NCI-H748 (cell line): ENCODE measurements at regions not wholly inside any gene's neighbourhood (a gene's known extent, or its start where the extent isn't known, plus 50 kb on each side); places are given as distances from the start of the nearest gene placed in this dataset.

Experiments used
- DNase-seq: peaks from one replicate; lab custom pipeline; 2025; ENCODE audit not compliant: unreplicated experiment; lab: John Stamatoyannopoulos, UW

DNA sequence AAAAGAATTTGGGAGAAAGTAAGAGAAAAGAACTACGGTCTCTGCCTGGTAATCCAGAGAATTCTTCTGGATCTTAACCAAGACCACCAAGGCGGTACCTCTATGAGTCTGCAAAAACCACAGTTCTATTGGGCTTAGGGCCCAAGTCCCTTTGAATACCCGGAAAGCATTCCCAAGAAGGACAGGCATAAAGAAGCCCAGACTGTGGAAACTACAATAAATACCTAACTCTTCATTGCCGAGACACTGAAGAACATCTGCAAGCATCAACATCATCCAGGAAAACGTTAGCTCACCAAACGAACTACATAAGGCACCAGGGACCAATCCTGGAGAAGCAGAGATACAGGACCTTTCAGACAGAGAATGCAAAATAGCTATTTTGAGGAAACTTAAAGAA, 162.3 kb upstream of the TMC3 start:
- no peak for DNase-seq

GRCh38 chr15:81534124-81534523, 160.1 kb upstream of the TMC3 start:
- DNase-seq = no peak

- no peak for DNase-seq
These were observed 158.0 kb upstream of the TMC3 start for GRCh38 chr15:81532001-81532400.

GRCh38 chr15:81531109-81531592, 157.1 kb upstream of the TMC3 start:
- no peak for DNase-seq

DNA sequence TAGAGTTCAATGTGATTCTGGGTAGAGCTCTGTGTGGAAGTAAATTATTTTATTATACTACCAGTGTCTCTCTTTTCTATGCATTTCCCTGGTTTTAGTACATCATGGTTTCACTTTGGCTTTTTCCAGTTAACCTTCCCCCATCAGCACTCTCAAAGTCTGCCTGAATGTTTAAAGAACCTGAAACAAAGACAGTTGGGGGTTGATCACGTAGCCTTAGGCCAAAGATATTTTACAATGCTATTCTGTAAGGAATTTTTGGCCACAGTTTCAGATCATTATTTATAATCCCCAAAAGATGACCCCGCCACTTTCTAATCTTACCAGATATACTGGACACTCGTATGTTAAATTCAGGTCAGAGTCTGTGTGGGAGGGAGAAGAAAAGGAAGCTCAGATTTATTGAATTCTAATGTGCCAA, 156.3 kb upstream of the TMC3 start:
- no peak for DNase-seq

DNA sequence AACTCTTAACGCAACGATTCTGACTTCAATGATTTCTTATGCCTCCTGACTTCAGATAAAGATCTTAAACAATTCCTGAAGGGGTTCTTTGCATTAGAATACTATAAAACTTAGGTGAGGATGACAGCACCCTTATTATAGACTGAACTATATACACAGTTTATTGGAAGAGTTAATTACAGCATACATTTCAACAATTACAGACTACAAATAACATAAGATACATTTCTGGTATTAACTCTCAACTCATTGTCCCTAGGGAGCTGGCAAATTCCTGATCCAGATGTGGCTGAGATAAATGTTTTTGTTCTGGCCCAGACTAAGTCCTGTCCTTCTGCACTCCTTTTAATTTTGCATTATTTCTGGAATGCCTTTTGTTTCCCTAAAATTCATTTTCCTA, 155.5 kb upstream of the TMC3 start:
- no peak for DNase-seq

- no peak for DNase-seq
These were observed 152.0 kb upstream of the TMC3 start for GRCh38 chr15:81526029-81526428.

DNA sequence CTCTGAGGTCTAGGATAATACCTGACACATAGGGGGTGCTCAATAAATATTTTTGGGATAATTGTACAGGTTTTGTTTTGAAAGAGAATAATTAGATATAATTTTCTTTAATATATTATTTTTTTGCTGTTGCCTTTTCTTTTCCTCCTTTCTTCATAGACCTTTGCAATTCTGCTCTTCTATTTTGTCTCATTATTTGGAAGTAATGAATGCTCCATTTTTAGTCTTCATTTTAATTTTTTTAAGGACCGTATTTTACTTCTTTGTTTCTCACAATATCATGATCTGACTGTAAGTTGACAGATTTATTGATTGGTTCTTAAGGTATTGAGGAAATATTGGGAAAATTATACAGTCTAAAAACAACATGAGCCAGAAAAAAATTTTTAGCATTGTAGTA, 150.5 kb upstream of the TMC3 start:
- no peak for DNase-seq

DNA sequence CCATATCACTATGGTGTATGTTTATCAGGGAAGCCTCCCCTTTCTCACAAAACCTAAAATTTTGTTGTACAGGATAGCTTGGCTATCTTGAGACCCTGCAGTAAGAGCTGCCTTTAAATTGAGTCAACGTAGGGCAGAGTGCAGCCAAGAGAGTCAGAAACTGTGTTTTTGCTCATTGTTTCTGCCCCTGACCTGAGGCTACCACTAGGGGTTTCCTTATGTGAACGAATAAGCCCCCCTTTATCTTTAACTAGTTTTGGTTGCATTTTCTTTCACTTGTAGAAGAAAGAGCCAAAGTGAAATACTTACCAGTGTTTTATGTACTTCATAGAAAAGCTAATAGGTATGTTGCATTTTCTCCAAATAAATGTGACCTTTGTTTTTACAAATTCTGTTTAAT, 149.9 kb upstream of the TMC3 start:
- DNase-seq = no peak

GRCh38 chr15:81520480-81520879, 146.5 kb upstream of the TMC3 start:
- DNase-seq = no peak

DNA sequence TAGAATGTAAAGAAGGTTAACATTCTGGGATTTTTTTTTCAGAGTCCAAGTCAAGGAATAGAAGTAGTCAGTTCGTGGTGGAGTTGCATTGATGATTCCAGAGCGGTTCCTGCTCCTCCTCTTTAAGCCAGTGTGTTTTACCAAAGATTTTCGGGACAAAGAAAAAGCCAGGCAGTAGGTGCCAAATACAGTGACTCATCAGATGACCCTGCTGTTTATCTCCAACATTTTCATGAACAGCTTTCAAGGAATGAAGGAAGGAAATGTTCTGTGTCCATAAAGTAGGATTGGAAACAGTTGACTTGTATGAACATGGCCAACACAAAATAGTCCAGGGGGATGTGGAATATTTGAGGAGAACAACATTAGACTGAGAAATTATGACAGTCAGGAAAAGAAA, 142.4 kb upstream of the TMC3 start:
- DNase-seq = no peak

GRCh38 chr15:81516012-81516411, 142.0 kb upstream of the TMC3 start:
- DNase-seq = no peak

DNA sequence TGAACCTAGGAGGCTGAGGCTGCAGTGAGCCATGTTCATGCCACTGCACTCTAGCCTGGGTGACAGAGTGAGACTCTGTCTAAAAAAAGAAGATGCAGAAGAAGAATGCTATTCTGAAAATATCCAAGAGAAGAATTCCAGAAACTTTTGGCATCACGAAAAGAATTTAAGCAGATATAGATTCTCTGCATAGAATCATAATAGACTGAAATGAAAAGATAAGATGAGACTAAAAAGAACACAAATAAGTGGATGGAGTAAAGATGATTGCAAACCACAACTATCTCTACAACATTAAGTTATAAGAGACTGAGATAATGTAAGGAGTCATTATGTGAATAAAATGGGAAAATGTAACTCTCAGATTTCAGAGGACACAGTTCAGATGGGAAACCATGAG, 140.7 kb upstream of the TMC3 start:
- DNase-seq = no peak

DNA sequence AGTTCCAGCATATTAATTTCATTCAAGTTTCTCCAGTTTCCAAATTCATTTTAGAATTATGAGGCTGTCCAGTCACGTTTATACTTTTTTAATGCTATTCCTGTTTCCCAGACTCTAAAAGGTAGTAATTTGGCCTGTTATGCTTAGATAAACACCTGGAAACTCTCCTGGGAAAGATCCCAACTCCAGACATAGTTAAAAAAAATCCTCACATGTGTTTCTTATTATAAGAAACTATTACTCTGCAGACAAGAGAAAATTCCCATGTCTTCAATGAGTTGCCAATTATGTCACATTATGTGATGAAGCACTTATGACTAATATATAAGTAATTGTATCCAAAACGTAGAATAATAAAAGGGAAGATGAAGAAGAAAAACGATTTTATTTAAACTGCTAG, 137.1 kb upstream of the TMC3 start:
- no peak for DNase-seq

GRCh38 chr15:81507831-81508230, 133.8 kb upstream of the TMC3 start:
- DNase-seq = no peak

- DNase-seq = no peak
These were observed 132.9 kb upstream of the TMC3 start for GRCh38 chr15:81506936-81507335.

DNA sequence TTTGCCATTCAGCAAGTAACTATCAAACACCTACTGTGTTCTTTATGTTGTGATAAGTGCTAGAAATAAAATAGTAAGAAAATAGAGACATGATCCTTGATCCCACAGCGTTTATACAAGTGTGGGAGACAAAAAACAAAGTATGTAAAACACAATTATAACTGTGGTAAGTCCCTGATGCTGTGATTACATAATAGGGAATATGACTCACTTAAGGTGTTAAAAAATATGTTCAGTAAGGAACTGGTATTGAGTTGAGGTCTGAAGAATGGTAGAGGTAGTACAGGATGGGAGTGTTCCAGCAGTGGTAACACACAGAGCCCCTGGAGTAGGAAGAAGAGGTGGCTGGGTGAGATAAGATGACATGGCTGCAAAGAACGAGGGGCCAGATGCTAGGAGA, 132.1 kb upstream of the TMC3 start:
- no peak for DNase-seq

GRCh38 chr15:81504170-81504905, 130.3 kb upstream of the TMC3 start:
- DNase-seq = no peak

- no peak for DNase-seq
These were observed 128.4 kb upstream of the TMC3 start for GRCh38 chr15:81502439-81502838.

DNA sequence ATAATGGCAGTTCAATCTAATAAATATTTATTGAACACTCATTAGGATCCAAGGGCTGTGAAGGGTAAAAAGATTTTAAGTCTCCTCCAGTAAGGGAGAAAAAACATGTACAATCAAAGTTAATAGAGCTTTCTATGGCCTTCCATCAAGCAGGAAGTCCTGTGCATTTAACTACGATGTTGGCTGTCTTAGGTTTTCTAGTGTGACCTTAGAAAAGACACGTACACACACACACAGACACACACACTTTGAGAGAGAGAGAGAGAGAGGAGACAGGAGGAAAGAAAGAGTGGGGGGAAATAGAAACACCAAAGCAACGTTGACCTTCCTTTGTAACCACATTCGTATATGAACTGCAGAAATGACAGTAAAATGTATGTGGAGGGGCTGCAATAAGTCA, 126.1 kb upstream of the TMC3 start:
- DNase-seq = no peak

- no peak for DNase-seq
These were observed 124.3 kb upstream of the TMC3 start for GRCh38 chr15:81498294-81498693.

DNA sequence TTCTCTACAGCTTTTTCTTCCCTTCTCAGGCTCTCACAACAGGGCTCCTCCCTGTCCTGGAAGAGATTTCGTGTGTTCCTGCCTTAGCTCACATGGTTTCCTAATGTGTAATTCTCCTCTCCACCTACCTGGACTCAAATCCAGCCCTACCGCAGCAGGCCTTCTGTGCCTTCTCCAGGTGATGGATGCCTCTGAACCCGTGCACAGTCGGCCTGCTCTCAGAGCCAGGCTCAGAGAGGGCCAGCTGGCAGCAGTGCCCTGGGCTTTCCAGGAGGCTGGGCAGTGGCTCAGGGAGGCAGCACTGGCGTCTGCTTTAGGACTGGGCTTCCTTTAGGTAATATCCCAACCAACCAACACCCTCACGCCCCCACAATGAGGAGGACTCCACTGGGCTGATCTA, 123.2 kb upstream of the TMC3 start:
- DNase-seq = no peak

DNA sequence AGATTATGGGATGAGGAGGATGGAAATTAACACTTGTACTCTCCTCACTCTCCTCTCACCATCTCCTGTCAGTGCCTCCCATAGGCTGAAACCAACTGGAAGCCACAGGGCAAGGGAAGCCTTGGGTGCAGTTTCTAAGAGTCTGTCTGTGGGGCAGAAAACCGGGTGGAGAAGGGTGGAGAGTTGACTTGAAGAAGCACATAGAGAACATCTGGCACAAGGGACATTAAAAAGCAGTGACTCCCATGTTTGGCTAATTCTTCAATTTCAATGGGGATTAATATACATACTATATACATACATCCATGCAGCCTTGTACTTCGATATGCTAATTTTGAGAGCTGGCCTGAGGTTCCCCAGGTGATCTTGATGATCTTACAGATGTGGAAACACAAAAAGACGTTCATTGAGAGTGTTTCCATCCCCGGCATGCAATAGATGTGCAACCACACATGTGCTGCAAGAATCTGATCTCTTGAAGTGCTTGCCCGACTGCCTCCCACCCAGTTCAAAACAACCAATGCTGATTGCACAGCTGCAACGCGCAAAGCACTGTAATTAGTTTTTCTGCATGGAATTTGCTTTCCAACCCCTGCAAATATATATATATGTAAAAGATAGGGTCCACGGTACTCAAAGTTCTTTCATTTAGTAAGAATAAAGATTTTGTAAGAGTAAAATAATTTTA, 121.9 kb upstream of the TMC3 start:
- DNase-seq = no peak
